GM06990 (cell line): ENCODE measurements at regions not wholly inside any gene's neighbourhood (a gene's known extent, or its start where the extent isn't known, plus 50 kb on each side); places are given as distances from the start of the nearest gene placed in this dataset.

Experiments
- DNase-seq: peaks from one replicate; pipeline ENCODE4 v3.0.0-alpha.2; 2011; ENCODE audit not compliant: insufficient read length; ENCODE audit errors: extremely low read depth
- H3K27me3 ChIP-seq: replicated peaks from 2 replicates; pipeline ENCODE4 v1.6.0; 2011; ENCODE audit warnings: low read length; ENCODE audit not compliant: control insufficient read depth, insufficient read depth
- H3K36me3 ChIP-seq: 2 replicates; pipeline ENCODE4 v1.5.1; 2011; ENCODE audit warnings: low read length; ENCODE audit not compliant: control insufficient read depth, insufficient read depth
- H3K4me3 ChIP-seq: replicated peaks from 2 replicates; pipeline ENCODE4 v1.5.1; 2011; ENCODE audit warnings: low read depth, mild to moderate bottlenecking, control low read depth, low read length
- CTCF ChIP-seq: IDR thresholded peaks from 2 replicates; pipeline ENCODE4 v1.5.1; 2011; ENCODE audit warnings: low read length, control low read depth, mild to moderate bottlenecking, inconsistent platforms; ENCODE audit not compliant: insufficient read depth, poor library complexity, severe bottlenecking

GRCh38 chr16:73408716-73409115 lies 360.8 kb upstream of the ZFHX3 start:
- Histone ChIP-seq H3K27me3 (no peaks in the 10 kb centered on the region), H3K36me3 (no peaks in the 10 kb centered on the region), H3K4me3 (no peak overlapping the region)
- DNase-seq, result no peak
- TF ChIP-seq CTCF, result no peak

GRCh38 chr16:73408311-73408710 lies 360.4 kb upstream of the ZFHX3 start:
- Histone ChIP-seq H3K36me3 (no peaks in the 10 kb centered on the region), H3K4me3 (no peak overlapping the region), H3K27me3 (no peaks in the 10 kb centered on the region)
- no peak for DNase-seq
- no peak for TF ChIP-seq CTCF

GRCh38 chr16:73405851-73406250 lies 357.9 kb upstream of the ZFHX3 start:
- no peaks in the 10 kb centered on the region for H3K36me3 ChIP-seq
- TF ChIP-seq CTCF, result no peak
- H3K4me3 ChIP-seq, result no peak overlapping the region
- no peak for DNase-seq
- H3K27me3 ChIP-seq, result no peaks in the 10 kb centered on the region

- H3K36me3 ChIP-seq, result no peaks in the 10 kb centered on the region
- no peak for DNase-seq
- TF ChIP-seq CTCF, result no peak
- no peaks in the 10 kb centered on the region for H3K27me3 ChIP-seq
- H3K4me3 ChIP-seq, result no peak overlapping the region
These were observed 356.1 kb upstream of the ZFHX3 start for GRCh38 chr16:73404001-73404400.

GRCh38 chr16:73403291-73403690 lies 355.4 kb upstream of the ZFHX3 start:
- no peaks in the 10 kb centered on the region for H3K36me3 ChIP-seq
- no peak for TF ChIP-seq CTCF
- H3K27me3 ChIP-seq, result no peaks in the 10 kb centered on the region
- no peak overlapping the region for H3K4me3 ChIP-seq
- DNase-seq, result no peak

- Histone ChIP-seq H3K36me3 (no peaks in the 10 kb centered on the region), H3K4me3 (no peak overlapping the region), H3K27me3 (no peaks in the 10 kb centered on the region)
- no peak for DNase-seq
- TF ChIP-seq CTCF, result no peak
These were observed 353.0 kb upstream of the ZFHX3 start for GRCh38 chr16:73400951-73401350.
